NCI-H2029 treated with DMSO at 0.1 percent for 48 hours (cell line): ENCODE measurements at regions not wholly inside any gene's neighbourhood (a gene's known extent, or its start where the extent isn't known, plus 50 kb on each side); places are given as distances from the start of the nearest gene placed in this dataset.
"Not testable (repeated sequence)": the region's sequence is repeated elsewhere in the genome, so short reads cannot be mapped to it uniquely, and the experiment has no call there.

ENCODE experiments used
- DNase-seq: peaks from one replicate; lab custom pipeline; 2025; lab: John Stamatoyannopoulos, UW

GRCh38 chr22:26769663-26770062 is 112.3 kb downstream of the MIAT start:
- DNase-seq: no peak

GRCh38 chr22:26770624-26771023 is 113.2 kb downstream of the MIAT start:
- DNase-seq: no peak

GRCh38 chr22:26773054-26773453 is 115.7 kb downstream of the MIAT start:
- not testable (repeated sequence) for DNase-seq

- DNase-seq: no peak
Observed at GRCh38 chr22:26775394-26775793, 118.0 kb downstream of the MIAT start.

GRCh38 chr22:26777156-26777801 is 119.9 kb downstream of the MIAT start:
- DNase-seq: no peak

GRCh38 chr22:26778372-26778771 is 121.0 kb downstream of the MIAT start:
- DNase-seq: no peak

GRCh38 chr22:26779108-26779507 is 121.7 kb downstream of the MIAT start:
- DNase-seq: no peak

GRCh38 chr22:26779929-26780328 is 122.5 kb downstream of the MIAT start:
- DNase-seq: no peak

GRCh38 chr22:26780521-26780920 is 123.1 kb downstream of the MIAT start:
- no peak for DNase-seq

GRCh38 chr22:26781062-26781461 is 123.7 kb downstream of the MIAT start:
- DNase-seq: no peak

GRCh38 chr22:26781596-26781995 is 124.2 kb downstream of the MIAT start:
- DNase-seq: no peak

- DNase-seq: no peak
Observed at GRCh38 chr22:26783885-26784284, 126.5 kb downstream of the MIAT start.

GRCh38 chr22:26784772-26785171 is 127.4 kb downstream of the MIAT start:
- no peak for DNase-seq

- DNase-seq: no peak
Observed at GRCh38 chr22:26785932-26786331, 128.5 kb downstream of the MIAT start.

GRCh38 chr22:26786398-26786797 is 129.0 kb downstream of the MIAT start:
- no peak for DNase-seq

GRCh38 chr22:26789951-26790350 is 132.6 kb downstream of the MIAT start:
- no peak for DNase-seq

- no peak for DNase-seq
Observed at GRCh38 chr22:26792522-26792921, 135.1 kb downstream of the MIAT start.

- no peak for DNase-seq
Observed at GRCh38 chr22:26796785-26797184, 139.4 kb downstream of the MIAT start.

GRCh38 chr22:26797910-26798309 is 140.5 kb downstream of the MIAT start:
- DNase-seq: no peak

GRCh38 chr22:26798462-26799065 is 141.2 kb downstream of the MIAT start:
- DNase-seq: no peak

- DNase-seq: no peak
Observed at GRCh38 chr22:26800858-26801257, 143.5 kb downstream of the MIAT start.

GRCh38 chr22:26801449-26801848 is 144.1 kb downstream of the MIAT start:
- DNase-seq: no peak

GRCh38 chr22:26804315-26804714 is 146.9 kb downstream of the MIAT start:
- no peak for DNase-seq

GRCh38 chr22:26804911-26805539 is 147.6 kb downstream of the MIAT start:
- DNase-seq: no peak
